ENCODE measurements at regions not wholly inside any gene's neighbourhood (a gene's known extent, or its start where the extent isn't known, plus 50 kb on each side); places are given as distances from the start of the nearest gene placed in this dataset.

DNA sequence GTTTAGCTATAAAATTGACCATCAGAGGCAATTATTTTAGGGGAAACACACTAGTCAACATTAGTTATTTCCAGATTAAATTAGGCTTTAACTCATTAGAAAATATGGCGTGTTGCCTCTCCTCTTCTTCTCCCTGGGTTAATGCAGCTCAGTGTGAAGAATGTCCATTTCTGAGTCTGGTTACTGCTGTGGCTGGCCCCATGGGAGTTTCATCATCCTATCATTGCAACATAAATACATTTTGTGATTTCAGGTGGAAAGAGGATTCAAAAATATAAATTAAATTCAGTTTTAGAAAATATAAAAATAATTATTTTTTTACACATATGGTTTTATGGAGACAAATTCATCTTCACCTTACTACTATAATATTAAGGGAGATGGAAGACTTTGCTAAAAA lies 288.5 kb upstream of the ARSJ start:
- H3K36me3 Mint-ChIP-seq: no peaks in the 10 kb centered on the region
- no peaks in the 10 kb centered on the region for H3K9me3 Mint-ChIP-seq
- H3K27ac Mint-ChIP-seq: no peak overlapping the region
- peaks cover 1 to 4% (median 4%) of the 10 kb centered on the region in 3 donors for H3K4me1 Mint-ChIP-seq
- no peaks in the 10 kb centered on the region for H3K27me3 Mint-ChIP-seq
- no peak overlapping the region for H3K4me3 Mint-ChIP-seq

DNA sequence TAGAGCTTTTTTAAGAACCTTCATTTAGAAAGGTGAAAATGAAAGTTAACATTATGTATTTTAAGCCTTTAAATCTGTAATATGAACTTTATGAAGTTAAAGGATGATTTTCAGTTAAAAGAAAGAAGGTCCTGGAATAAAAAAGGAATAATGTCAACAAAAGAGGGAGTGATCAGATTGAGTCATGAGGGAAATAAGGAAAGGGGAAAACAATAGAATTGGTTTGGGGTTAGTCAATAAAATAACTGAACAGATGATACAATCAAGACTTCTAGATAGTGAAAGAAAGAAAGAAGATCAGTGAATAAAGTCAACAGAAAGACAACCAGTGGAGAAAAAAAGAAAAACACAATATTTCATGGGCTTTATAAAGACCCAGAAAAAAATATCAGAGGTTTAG lies 291.6 kb upstream of the ARSJ start:
- no peaks in the 10 kb centered on the region for H3K27me3 Mint-ChIP-seq
- H3K9me3 Mint-ChIP-seq: no peaks in the 10 kb centered on the region
- H3K27ac Mint-ChIP-seq: no peak overlapping the region
- no peaks in the 10 kb centered on the region for H3K36me3 Mint-ChIP-seq
- peaks cover 1 to 4% (median 4%) of the 10 kb centered on the region in 3 donors for H3K4me1 Mint-ChIP-seq
- no peak overlapping the region for H3K4me3 Mint-ChIP-seq

DNA sequence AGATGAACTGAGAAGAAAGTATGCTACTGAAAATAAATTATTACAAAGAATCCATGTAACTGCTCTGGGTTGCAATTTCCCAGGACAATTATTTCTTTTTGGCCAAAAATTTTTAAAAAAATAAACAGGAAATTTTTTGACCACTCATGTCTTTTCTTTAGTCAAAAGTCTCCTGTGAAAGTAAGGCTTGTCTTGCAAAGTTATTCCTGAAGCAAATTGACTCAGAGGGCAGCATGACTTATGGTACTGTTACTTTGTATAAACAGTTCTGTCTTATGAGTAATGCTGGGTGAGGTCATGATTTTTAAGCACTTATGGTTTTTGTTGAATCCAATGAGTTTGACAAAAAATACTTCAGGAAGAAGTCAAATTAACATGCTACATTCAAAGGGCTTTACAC lies 292.8 kb upstream of the ARSJ start:
- Mint-ChIP-seq H3K27me3 (no peaks in the 10 kb centered on the region), H3K4me1 (peaks cover 1 to 4% (median 4%) of the 10 kb centered on the region in 3 donors), H3K27ac (no peak overlapping the region), H3K4me3 (no peak overlapping the region), H3K9me3 (no peaks in the 10 kb centered on the region), H3K36me3 (no peaks in the 10 kb centered on the region)

DNA sequence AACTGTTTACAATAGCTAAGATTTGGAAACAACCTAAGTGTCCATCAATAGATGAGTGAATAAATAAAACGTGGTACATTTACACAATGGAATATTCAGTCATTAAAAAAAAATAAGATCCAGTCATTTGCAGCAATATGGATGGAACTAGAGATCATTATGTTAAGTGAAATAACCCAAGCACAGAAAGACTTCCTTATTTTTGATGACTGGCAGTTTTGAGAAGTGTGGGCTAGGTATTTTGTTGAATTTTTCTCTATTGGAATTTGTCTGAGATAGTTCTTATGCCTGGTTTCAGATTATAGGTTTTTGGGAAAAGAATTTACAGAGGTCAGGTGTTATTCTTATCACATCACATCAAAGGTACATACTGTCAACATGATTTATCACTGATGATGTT lies 293.8 kb upstream of the ARSJ start:
- Mint-ChIP-seq H3K27ac (no peak overlapping the region), H3K9me3 (no peaks in the 10 kb centered on the region), H3K4me1 (peaks cover 1 to 5% (median 4%) of the 10 kb centered on the region in 3 donors), H3K4me3 (no peak overlapping the region), H3K27me3 (no peaks in the 10 kb centered on the region), H3K36me3 (no peaks in the 10 kb centered on the region)

DNA sequence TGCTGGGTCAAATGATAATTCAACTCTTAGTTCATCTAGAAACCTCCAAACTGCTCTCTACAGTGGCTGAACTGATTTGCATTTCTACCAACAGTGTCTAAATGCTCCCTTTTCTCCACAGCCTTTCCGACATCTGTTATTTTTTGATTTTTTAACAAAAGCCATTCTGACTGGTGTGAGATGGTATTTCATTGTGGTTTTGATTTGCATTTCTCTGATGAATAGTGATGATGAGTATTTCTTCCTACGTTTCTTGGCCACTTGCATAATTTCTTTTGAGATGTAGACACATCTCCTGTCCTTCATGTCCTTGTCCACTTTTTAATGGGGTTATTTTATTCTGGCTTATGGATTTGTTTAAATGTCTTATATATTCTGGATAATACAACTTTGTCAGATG lies 298.2 kb upstream of the ARSJ start:
- H3K27ac Mint-ChIP-seq: no peak overlapping the region
- H3K9me3 Mint-ChIP-seq: no peaks in the 10 kb centered on the region
- H3K4me1 Mint-ChIP-seq: peaks cover 0 to 4% (median 1%) of the 10 kb centered on the region in 3 donors

DNA sequence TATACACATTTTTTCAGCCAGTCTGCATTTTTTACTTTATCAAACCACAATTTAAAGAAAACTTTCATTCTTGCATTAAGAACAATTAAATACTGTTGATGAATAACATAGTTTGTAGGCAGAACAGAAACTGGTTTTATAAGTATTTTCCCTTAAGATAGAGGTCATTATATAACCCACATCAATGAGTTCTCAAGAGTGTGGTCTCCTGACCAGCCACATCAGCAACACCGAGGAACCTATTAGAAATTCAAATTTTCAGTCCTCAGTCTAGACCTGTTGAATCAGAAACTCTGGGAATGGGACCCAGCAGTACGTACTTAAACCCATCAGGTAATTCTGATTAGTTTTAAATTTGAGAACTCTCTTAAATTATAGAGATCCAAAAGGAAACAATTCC lies 299.6 kb upstream of the ARSJ start:
- Mint-ChIP-seq H3K27me3 (peaks cover 1% of the 10 kb centered on the region), H3K4me3 (no peak overlapping the region), H3K9me3 (no peaks in the 10 kb centered on the region), H3K36me3 (no peaks in the 10 kb centered on the region), H3K27ac (no peak overlapping the region), H3K4me1 (peaks cover 5 to 11% (median 5%) of the 10 kb centered on the region in 3 donors)

More for the DNA sequence above, 298.2 kb upstream of the ARSJ start:
- Mint-ChIP-seq H3K4me3 (no peak overlapping the region), H3K27me3 (peaks cover 1% of the 10 kb centered on the region), H3K36me3 (no peaks in the 10 kb centered on the region)

DNA sequence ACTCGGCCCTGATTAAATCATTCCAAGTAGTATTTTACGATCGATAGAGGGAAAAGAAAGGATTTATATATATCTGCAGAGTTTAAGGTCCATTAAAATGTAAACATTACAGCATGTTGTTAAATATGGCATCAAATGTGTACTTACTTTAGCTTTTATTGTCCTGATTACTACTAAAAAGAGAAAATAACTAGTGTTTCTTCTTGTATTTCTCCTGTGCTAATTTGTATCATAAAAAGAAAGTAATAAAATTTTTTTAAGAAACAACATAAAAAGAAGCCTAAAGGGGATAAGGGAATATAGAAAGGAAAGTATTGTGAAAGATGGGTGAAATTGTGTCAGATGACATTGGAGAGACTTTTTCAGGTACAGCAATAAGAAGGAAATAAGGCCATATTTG lies 300.3 kb upstream of the ARSJ start:
- H3K4me3 Mint-ChIP-seq: no peak overlapping the region
- no peaks in the 10 kb centered on the region for H3K9me3 Mint-ChIP-seq
- H3K4me1 Mint-ChIP-seq: peaks cover 5 to 11% (median 5%) of the 10 kb centered on the region in 3 donors
- H3K27ac Mint-ChIP-seq: no peak overlapping the region
- no peaks in the 10 kb centered on the region for H3K36me3 Mint-ChIP-seq
- H3K27me3 Mint-ChIP-seq: peaks cover 1% of the 10 kb centered on the region

DNA sequence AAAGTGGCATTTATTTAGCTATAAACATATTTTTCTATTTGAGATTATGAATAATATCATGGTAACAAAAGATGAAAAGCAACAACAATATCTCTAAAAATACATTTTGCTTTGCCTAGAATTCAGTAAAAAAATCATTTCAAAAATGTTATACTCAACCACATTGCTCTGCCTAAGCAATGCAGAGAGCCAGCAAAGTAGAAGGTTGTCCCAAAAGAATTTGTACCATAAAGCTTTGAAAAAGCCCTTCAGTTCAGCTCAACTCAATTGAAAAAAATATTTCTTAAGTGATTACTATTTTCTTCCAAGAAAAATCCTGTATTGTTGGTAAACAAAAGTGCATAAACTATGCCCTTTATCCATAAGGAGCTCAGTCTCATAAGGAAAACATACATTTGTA lies 301.2 kb upstream of the ARSJ start:
- Mint-ChIP-seq H3K36me3 (no peaks in the 10 kb centered on the region), H3K27ac (no peak overlapping the region), H3K9me3 (no peaks in the 10 kb centered on the region), H3K4me3 (no peak overlapping the region), H3K4me1 (peaks cover 5 to 11% (median 5%) of the 10 kb centered on the region in 3 donors), H3K27me3 (peaks cover 1% of the 10 kb centered on the region)

DNA sequence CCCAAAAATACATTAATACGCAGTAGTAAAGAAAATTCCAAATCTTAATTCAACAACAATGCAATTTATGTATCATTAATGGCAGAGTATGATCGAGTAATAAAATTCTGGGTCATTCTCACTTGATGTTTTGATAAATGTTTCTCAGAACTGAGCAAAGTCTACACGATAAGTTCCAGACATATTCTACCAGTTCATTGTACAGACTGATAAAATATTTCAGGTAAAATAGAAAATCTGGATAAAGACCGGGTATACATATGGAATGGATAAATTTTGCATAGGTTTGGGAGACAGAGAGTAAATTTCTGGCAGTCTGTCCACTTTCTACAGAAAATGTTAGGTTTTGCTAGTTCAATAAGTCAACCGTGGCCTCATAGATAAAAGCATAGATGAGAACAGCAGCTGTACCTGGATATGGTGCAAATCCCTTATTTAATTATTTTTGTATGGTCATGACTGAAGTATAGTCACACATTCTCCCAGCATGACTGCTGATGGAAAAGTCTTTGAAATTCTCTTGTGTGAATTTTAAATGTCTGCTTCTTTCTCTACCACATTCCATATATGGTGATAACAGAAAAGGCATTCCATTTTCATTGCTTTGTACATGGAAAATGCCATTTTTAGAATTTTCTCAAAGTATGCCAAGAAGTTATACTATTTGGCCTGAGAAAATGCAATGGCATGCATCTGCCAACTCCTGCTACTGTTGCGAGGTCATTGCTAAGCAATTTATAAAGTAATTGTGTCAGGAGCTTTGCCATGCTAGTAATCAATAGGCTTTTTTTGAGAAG lies 301.9 kb upstream of the ARSJ start:
- Mint-ChIP-seq H3K27me3 (peaks cover 1% of the 10 kb centered on the region), H3K4me3 (no peak overlapping the region), H3K4me1 (peaks cover 5 to 11% (median 5%) of the 10 kb centered on the region in 3 donors), H3K36me3 (no peaks in the 10 kb centered on the region), H3K9me3 (peaks cover 0 to 2% (median 0%) of the 10 kb centered on the region in 3 donors), H3K27ac (no peak overlapping the region)

DNA sequence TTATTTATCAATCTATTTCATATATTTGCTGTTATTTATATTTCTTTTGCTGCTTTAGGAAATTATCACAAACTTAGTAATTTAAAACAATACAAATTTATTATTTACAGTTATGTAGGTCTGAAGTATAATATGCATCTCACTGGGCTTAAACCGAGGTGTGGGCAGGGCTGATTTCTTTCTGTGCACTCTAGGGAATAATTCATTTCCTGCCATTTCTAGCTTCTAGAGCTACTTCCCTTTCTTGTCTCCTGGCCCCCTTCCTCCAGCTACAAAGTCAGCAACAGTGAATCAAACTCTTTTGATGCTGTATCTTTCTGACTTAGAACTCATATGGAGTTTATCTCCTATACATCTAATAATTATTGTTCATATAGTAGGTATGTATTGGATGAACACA lies 303.5 kb upstream of the ARSJ start:
- peaks cover 0 to 7% (median 0%) of the 10 kb centered on the region in 3 donors for H3K9me3 Mint-ChIP-seq
- H3K4me1 Mint-ChIP-seq: peaks cover 5 to 10% (median 5%) of the 10 kb centered on the region in 3 donors
- H3K27ac Mint-ChIP-seq: no peak overlapping the region
- H3K27me3 Mint-ChIP-seq: peaks cover 1% of the 10 kb centered on the region
- H3K4me3 Mint-ChIP-seq: peak overlapping the region in 1 of 4 donors; percentile 20
- no peaks in the 10 kb centered on the region for H3K36me3 Mint-ChIP-seq

DNA sequence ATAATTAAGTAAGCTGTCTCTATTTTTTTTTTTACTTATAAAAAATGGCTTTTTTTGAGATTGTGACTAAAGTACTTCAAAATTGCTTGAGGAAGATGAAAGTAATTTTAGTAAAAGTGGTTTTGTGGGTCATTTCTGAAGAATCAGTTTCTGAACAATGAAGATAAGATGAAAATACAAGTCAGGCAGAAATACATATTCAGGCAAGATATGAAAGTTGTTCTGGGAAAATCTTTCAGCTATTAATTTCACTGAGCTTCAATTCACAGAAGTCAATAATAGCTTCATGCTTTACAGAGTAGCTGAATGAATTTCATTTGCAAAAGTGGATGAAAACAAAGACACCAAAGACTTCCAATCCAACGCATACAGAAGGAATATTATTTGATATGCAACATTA lies 305.2 kb upstream of the ARSJ start:
- no peak overlapping the region for H3K4me3 Mint-ChIP-seq
- H3K9me3 Mint-ChIP-seq: peaks cover 0 to 9% (median 0%) of the 10 kb centered on the region in 3 donors
- H3K27me3 Mint-ChIP-seq: peaks cover 1% of the 10 kb centered on the region
- H3K4me1 Mint-ChIP-seq: peaks cover 5 to 10% (median 7%) of the 10 kb centered on the region in 3 donors
- no peaks in the 10 kb centered on the region for H3K36me3 Mint-ChIP-seq
- H3K27ac Mint-ChIP-seq: no peak overlapping the region

DNA sequence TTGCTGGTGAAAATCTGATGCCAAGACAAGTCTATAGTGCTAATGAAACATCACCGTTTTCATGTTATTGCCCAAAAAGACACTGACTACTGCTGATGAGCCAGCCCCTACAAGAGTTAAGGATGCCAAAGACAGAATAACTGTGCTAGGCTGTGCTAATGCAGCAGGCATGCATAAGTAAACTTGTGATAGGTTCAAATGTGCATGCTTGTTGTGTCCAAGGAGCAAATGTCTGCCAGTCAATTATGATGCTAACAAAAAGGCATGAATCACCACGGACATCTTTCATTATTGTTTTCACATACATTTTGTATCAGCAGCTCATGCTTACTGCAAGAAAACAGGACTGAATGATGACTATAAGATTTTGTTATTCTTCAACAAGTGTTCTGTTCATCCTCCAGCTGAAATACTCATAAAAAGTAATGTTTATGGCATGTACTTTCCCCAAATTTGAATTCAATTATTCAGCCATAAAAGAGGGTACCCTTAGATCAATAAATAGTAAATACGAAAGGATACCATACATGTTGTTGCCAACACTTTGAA lies 306.9 kb upstream of the ARSJ start:
- H3K27me3 Mint-ChIP-seq: no peaks in the 10 kb centered on the region
- H3K9me3 Mint-ChIP-seq: peaks cover 0 to 12% (median 0%) of the 10 kb centered on the region in 3 donors
- H3K4me1 Mint-ChIP-seq: peaks cover 5 to 10% (median 7%) of the 10 kb centered on the region in 3 donors
- no peak overlapping the region for H3K27ac Mint-ChIP-seq
- no peaks in the 10 kb centered on the region for H3K36me3 Mint-ChIP-seq
- H3K4me3 Mint-ChIP-seq: no peak overlapping the region

DNA sequence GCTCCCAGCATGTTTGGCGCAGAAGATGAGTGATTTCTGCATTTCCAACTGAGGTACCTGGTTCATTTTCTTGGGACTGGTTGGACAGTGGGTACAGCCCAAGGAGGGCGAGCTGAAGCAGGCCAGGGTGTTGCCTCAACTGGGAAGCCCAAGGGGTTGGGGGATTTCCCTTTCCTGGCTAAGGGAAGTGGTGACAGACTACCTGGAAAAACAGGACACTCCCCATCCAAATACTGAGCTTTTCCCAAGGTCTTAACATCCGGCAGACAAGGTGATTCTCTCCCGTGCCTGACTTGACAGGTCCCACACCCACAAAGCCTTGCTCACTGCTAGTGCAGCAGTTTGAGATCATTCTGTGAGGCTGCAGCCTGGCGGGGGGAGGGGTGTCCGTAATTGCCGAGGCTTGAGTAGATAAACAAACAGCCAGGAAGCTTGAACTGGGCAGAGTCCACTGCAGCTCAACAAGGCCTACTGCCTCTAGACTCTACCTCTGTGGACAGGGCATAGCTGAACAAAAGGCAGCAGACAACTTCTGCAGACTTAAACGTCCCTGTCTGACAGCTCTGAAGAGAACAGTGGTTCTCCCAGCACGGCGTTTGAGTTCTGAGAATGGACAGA lies 307.7 kb upstream of the ARSJ start:
- Mint-ChIP-seq H3K4me1 (peaks cover 5 to 10% (median 7%) of the 10 kb centered on the region in 3 donors), H3K9me3 (peaks cover 0 to 14% (median 1%) of the 10 kb centered on the region in 3 donors), H3K27me3 (no peaks in the 10 kb centered on the region)

DNA sequence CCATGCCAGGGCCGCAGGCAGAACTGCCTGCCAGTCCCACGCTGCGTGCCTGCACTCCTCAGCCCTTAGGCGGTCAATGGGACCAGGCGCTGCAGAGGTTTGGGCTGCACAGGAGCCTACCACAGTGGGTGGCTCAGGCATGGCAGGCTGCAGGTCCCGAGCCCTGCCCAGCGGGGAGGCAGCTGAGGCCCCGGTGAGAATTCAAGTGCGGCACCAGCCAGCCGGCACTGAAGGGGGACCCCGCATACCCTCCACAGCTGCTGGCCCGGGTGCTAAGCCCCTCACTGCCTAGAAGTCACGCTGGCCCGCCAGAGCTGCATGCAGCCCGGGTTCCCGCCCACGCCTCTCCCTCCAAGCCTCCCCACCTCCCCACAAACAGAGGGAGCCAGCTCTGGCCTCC lies 302.5 kb upstream of the UGT8 start:
- H3K4me3 Mint-ChIP-seq: no peak overlapping the region
- peaks cover 2% of the 10 kb centered on the region for H3K27me3 Mint-ChIP-seq
- no peak overlapping the region for H3K27ac Mint-ChIP-seq
- H3K4me1 Mint-ChIP-seq: peaks cover 0 to 3% (median 3%) of the 10 kb centered on the region in 3 donors
- H3K36me3 Mint-ChIP-seq: peaks cover 4% of the 10 kb centered on the region
- peaks cover 6 to 13% (median 7%) of the 10 kb centered on the region in 3 donors for H3K9me3 Mint-ChIP-seq

More for the DNA sequence above, 307.7 kb upstream of the ARSJ start:
- H3K27ac Mint-ChIP-seq: no peak overlapping the region
- no peaks in the 10 kb centered on the region for H3K36me3 Mint-ChIP-seq
- H3K4me3 Mint-ChIP-seq: no peak overlapping the region

DNA sequence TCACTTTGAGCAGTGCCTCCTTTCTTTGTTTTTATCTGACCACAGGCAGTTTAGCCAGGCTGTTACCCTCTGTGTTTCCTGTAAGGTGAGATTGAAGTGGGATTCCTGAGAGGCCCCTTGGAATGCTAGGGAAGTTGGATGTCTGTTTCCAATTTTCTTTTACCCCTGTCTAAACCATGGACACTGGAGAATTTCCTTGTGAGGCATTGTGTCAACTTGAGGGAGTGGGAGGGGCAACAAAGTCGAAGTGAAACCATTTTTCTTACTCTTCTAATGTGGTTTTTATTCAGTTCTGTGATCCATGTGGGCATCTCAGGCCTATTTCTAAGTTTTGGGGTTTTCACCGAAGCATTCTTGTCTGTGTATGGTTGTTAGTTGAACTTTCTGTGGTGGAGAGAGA lies 296.1 kb upstream of the UGT8 start:
- H3K4me1 Mint-ChIP-seq: peaks cover 0 to 3% (median 3%) of the 10 kb centered on the region in 3 donors
- peaks cover 0 to 4% (median 2%) of the 10 kb centered on the region in 3 donors for H3K9me3 Mint-ChIP-seq
- peaks cover 6% of the 10 kb centered on the region for H3K27me3 Mint-ChIP-seq
- no peaks in the 10 kb centered on the region for H3K36me3 Mint-ChIP-seq
- H3K4me3 Mint-ChIP-seq: no peak overlapping the region
- no peak overlapping the region for H3K27ac Mint-ChIP-seq
